H1 (cell line): ENCODE measurements at regions not wholly inside any gene's neighbourhood (a gene's known extent, or its start where the extent isn't known, plus 50 kb on each side); places are given as distances from the start of the nearest gene placed in this dataset.

Experiments
- CTCF ChIA-PET: fragments of 300-600 bp; sonication (Branson Sonifier 250); formaldehyde crosslinking; loops from one replicate; lab custom pipeline; 2021; ENCODE audit not compliant: partially characterized antibody; lab: Charles Lee
- POLR2A ChIA-PET: fragments of 300-600 bp; sonication (Branson Sonifier 250); formaldehyde crosslinking; loops from one replicate; lab custom pipeline; 2021; ENCODE audit warnings: inconsistent platforms; ENCODE audit not compliant: partially characterized antibody; lab: Charles Lee
- DNase-seq, 2 experiments: peaks; one replicate each; pipeline versions ENCODE4 v3.0.0 to v3.0.0-alpha.2; 2010 to 2022; ENCODE audit warnings: low spot score in 2 of 2, low read depth in 1 of 2, mixed read lengths in 1 of 2
- FAIRE-seq: peaks from 2 replicates; lab custom pipeline; 2011; peaks lifted over from hg19 to GRCh38; lab: Jason Lieb, UNC
- H2AFZ ChIP-seq: 2 replicates; pipeline ENCODE4 v1.8.1; 2012; ENCODE audit warnings: low read length, inconsistent platforms
- H2AK5ac ChIP-seq: 2 replicates; pipeline ENCODE4 v1.6.1; 2013; ENCODE audit warnings: low read depth, low read length
- H2BK120ac ChIP-seq: replicated peaks from 2 replicates; pipeline ENCODE3; 2013; ENCODE audit warnings: low read depth, low read length, inconsistent platforms
- H2BK12ac ChIP-seq: 2 replicates; pipeline ENCODE4 v1.6.1; 2013; ENCODE audit warnings: low read depth, low read length
- H2BK15ac ChIP-seq: 2 replicates; pipeline ENCODE4 v1.6.1; 2013; ENCODE audit warnings: low read length
- H2BK20ac ChIP-seq: 2 replicates; pipeline ENCODE4 v1.6.1; 2013; ENCODE audit warnings: low read length
- H2BK5ac ChIP-seq: 2 replicates; pipeline ENCODE4 v1.6.1; 2013; ENCODE audit warnings: low read depth, low read length
- H3K14ac ChIP-seq: 2 replicates; pipeline ENCODE4 v1.6.1; 2013; ENCODE audit warnings: inconsistent platforms; ENCODE audit not compliant: insufficient read length
- H3K18ac ChIP-seq: 2 replicates; pipeline ENCODE4 v1.6.1; 2013; ENCODE audit warnings: low read length; ENCODE audit errors: extremely low read depth
- H3K23ac ChIP-seq: 2 replicates; pipeline ENCODE4 v1.6.1; 2013; ENCODE audit warnings: inconsistent platforms; ENCODE audit not compliant: insufficient read length
- H3K23me2 ChIP-seq: 2 replicates; pipeline ENCODE4 v1.6.1; 2013; ENCODE audit warnings: low read depth, low read length
- H3K27ac ChIP-seq: 2 replicates; pipeline ENCODE4 v1.6.1; 2011; ENCODE audit warnings: low read depth, low read length, inconsistent platforms
- H3K27me3 ChIP-seq, 4 experiments: replicated peaks in 1 of 4; 1 replicate in 1 of 4; 2 replicates in 3 of 4; pipeline versions ENCODE4 v1.6.1 to v1.8.1; 2011 to 2013; ENCODE audit warnings: low read length in 3 of 4, mild to moderate bottlenecking in 3 of 4, inconsistent platforms in 2 of 4, mixed read lengths in 2 of 4, moderate library complexity in 1 of 4; ENCODE audit not compliant: control insufficient read depth in 3 of 4, insufficient read depth in 3 of 4; ENCODE audit errors: extremely low read depth in 1 of 4
- H3K36me3 ChIP-seq, 4 experiments: 2 replicates each; pipeline versions ENCODE4 v1.6.1 to v1.8.1; 2011 to 2013; ENCODE audit warnings: mild to moderate bottlenecking in 4 of 4, low read length in 3 of 4, moderate library complexity in 2 of 4, control low read depth in 1 of 4, inconsistent platforms in 1 of 4; ENCODE audit not compliant: insufficient read depth in 4 of 4, control insufficient read depth in 2 of 4
- H3K4ac ChIP-seq: replicated peaks from 2 replicates; pipeline ENCODE3; 2013; ENCODE audit warnings: low read length, low read depth, mixed read lengths, inconsistent platforms; ENCODE audit not compliant: insufficient read length
- H3K4me1 ChIP-seq, 4 experiments: replicated peaks in 1 of 4; 1 replicate in 1 of 4; 2 replicates in 3 of 4; pipeline versions ENCODE4 v1.6.1 to v1.8.1; 2011 to 2013; ENCODE audit warnings: low read length in 3 of 4, inconsistent platforms in 2 of 4, mixed read lengths in 1 of 4; ENCODE audit not compliant: insufficient read depth in 4 of 4, control insufficient read depth in 3 of 4
- H3K4me2 ChIP-seq, 2 experiments: 2 replicates each; pipeline versions ENCODE4 v1.6.1 to v1.8.1; 2011 to 2013; ENCODE audit warnings: low read depth in 2 of 2, low read length in 2 of 2, control low read depth in 1 of 2, inconsistent platforms in 1 of 2, mild to moderate bottlenecking in 1 of 2; ENCODE audit not compliant: insufficient read depth in 1 of 2
- H3K4me3 ChIP-seq, 4 experiments: fragments of 200-600, 300-600 bp in 1 of 4; sonication (generic), shearing (Covaris generic), sonication (Bioruptor Twin) in 1 of 4; 2 replicates each; pipeline versions ENCODE4 v1.5.1 to v1.8.1; 2011 to 2016; ENCODE audit warnings: low read length in 4 of 4, low read depth in 3 of 4, control low read depth in 2 of 4, inconsistent platforms in 2 of 4, mild to moderate bottlenecking in 2 of 4, mixed read lengths in 1 of 4, moderate library complexity in 1 of 4; ENCODE audit not compliant: insufficient read depth in 2 of 4; ENCODE audit errors: extremely low read depth in 1 of 4
- H3K56ac ChIP-seq: replicated peaks from 2 replicates; pipeline ENCODE3; 2013; ENCODE audit warnings: low read depth, mild to moderate bottlenecking, mixed read lengths, low read length, inconsistent platforms; ENCODE audit not compliant: insufficient read length
- H3K79me1 ChIP-seq: 2 replicates; pipeline ENCODE4 v1.6.1; 2013; ENCODE audit warnings: low read depth, low read length, control low read depth
- H3K79me2 ChIP-seq, 2 experiments: 2 replicates each; pipeline versions ENCODE4 v1.6.1 to v1.8.1; 2012 to 2013; ENCODE audit warnings: low read length in 2 of 2, mild to moderate bottlenecking in 2 of 2, inconsistent platforms in 1 of 2; ENCODE audit not compliant: insufficient read depth in 2 of 2, control insufficient read depth in 1 of 2
- H3K9ac ChIP-seq, 4 experiments: replicated peaks in 1 of 4; 1 replicate in 1 of 4; 2 replicates in 3 of 4; pipeline versions ENCODE4 v1.6.1 to v1.8.1; 2011 to 2013; ENCODE audit warnings: low read depth in 3 of 4, low read length in 3 of 4, control low read depth in 2 of 4, mild to moderate bottlenecking in 2 of 4, moderate library complexity in 2 of 4, inconsistent platforms in 1 of 4; ENCODE audit errors: extremely low read depth in 1 of 4
- H3K9me3 ChIP-seq, 2 experiments: 2 replicates each; pipeline versions ENCODE4 v1.6.1 to v1.8.1; 2012 to 2013; ENCODE audit warnings: mild to moderate bottlenecking in 2 of 2, moderate library complexity in 2 of 2, control low read depth in 1 of 2, inconsistent platforms in 1 of 2, low read depth in 1 of 2, low read length in 1 of 2, mixed read lengths in 1 of 2; ENCODE audit not compliant: insufficient read depth in 2 of 2
- H4K20me1 ChIP-seq, 2 experiments: replicated peaks in 1 of 2; 2 replicates each; pipeline versions ENCODE3 to v1.8.1; 2011 to 2013; ENCODE audit warnings: inconsistent platforms in 2 of 2, low read length in 2 of 2, mild to moderate bottlenecking in 1 of 2; ENCODE audit not compliant: insufficient read depth in 2 of 2, control insufficient read depth in 1 of 2
- H4K5ac ChIP-seq: 2 replicates; pipeline ENCODE4 v1.6.1; 2013; ENCODE audit warnings: low read length, low read depth, mixed read lengths, inconsistent platforms; ENCODE audit not compliant: insufficient read length
- H4K8ac ChIP-seq: 2 replicates; pipeline ENCODE4 v1.8.0; 2013; ENCODE audit warnings: mild to moderate bottlenecking, moderate library complexity, low read length, inconsistent platforms; ENCODE audit not compliant: insufficient read depth; ENCODE audit errors: extremely low read depth
- H4K91ac ChIP-seq: replicated peaks from 2 replicates; pipeline ENCODE3; 2013; ENCODE audit warnings: low read length, mixed read lengths, inconsistent platforms; ENCODE audit not compliant: insufficient read length
- BACH1 ChIP-seq: IDR thresholded peaks from 2 replicates; pipeline ENCODE4 v1.6.1; 2012; ENCODE audit warnings: low read length, improper control_type of control experiment
- BRCA1 ChIP-seq: IDR thresholded peaks from 2 replicates; pipeline ENCODE4 v1.6.1; 2012; ENCODE audit warnings: low read depth, low read length, improper control_type of control experiment
- CHD1 ChIP-seq: IDR thresholded peaks from 2 replicates; pipeline ENCODE4 v1.6.1; 2012; ENCODE audit warnings: low read depth, low read length, improper control_type of control experiment
- GABPA ChIP-seq: IDR thresholded peaks from 2 replicates; pipeline ENCODE4 v1.6.1; 2011; ENCODE audit warnings: mild to moderate bottlenecking, low read length, moderate library complexity, borderline replicate concordance; ENCODE audit not compliant: insufficient read depth
- JUN ChIP-seq: IDR thresholded peaks from 2 replicates; pipeline ENCODE4 v1.6.1; 2011; ENCODE audit warnings: low read depth, mild to moderate bottlenecking, improper control_type of control experiment, low read length
- PHF8 ChIP-seq: fragments of 200-600 bp; sonication (generic); conservative IDR thresholded peaks from 2 replicates; pipeline ENCODE4 v1.7.1; 2012; ENCODE audit warnings: low read depth, mild to moderate bottlenecking, inconsistent platforms, low read length, moderate library complexity
- RAD21 ChIP-seq, 2 experiments: IDR thresholded peaks in 1 of 2; conservative IDR thresholded peaks in 1 of 2; 2 replicates each; pipeline ENCODE4 v1.6.1; 2011; ENCODE audit warnings: low read depth in 2 of 2, low read length in 2 of 2, improper control_type of control experiment in 1 of 2, inconsistent platforms in 1 of 2, mild to moderate bottlenecking in 1 of 2, moderate library complexity in 1 of 2
- RBBP5 ChIP-seq: IDR thresholded peaks from 2 replicates; pipeline ENCODE4 v1.7.1; 2012; ENCODE audit warnings: low read depth, mild to moderate bottlenecking, inconsistent platforms, low read length, moderate library complexity, borderline replicate concordance
- SIRT6 ChIP-seq: IDR thresholded peaks from one replicate; pipeline ENCODE4 v1.7.1; 2012; ENCODE audit warnings: low read length, inconsistent platforms
- TAF7 ChIP-seq: optimal IDR thresholded peaks from 2 replicates; pipeline ENCODE3; 2011; ENCODE audit warnings: low read depth, mild to moderate bottlenecking, inconsistent platforms, low read length, moderate library complexity, borderline replicate concordance
- USF2 ChIP-seq: IDR thresholded peaks from 2 replicates; pipeline ENCODE4 v1.6.1; 2011; ENCODE audit warnings: low read length, improper control_type of control experiment
- WGBS, 2 experiments: shearing (Covaris generic) in 1 of 2; methylation state at CpG; one replicate each; pipeline versions ENCODE4 v1.1.6 to v1.1.7; 2013 to 2015; ENCODE audit warnings: low lambda C conversion rate in 2 of 2, mixed read lengths in 2 of 2, inconsistent platforms in 1 of 2, low coverage in 1 of 2, missing lambda C conversion rate in 1 of 2; ENCODE audit not compliant: insufficient replicate concordance in 2 of 2, insufficient coverage in 1 of 2, insufficient read length in 1 of 2; ENCODE audit errors: extremely low coverage in 1 of 2, missing lambda C conversion rate in 1 of 2; 5-methylcytosine and 5-hydroxymethylcytosine counted together

GRCh38 chr11:120061036-120061760 is 76.7 kb downstream of the TRIM29 start:
- WGBS, 2 experiments: 87% methylated on average over 11 of the region's 12 CpGs; no CpG with 5 or more reads in 1 of the 2 experiments
- Histone ChIP-seq H3K4ac (peak overlapping the region; percentile 30), H2AFZ (no peak overlapping the region), H2AK5ac (no peak overlapping the region), H2BK12ac (peak overlapping the region; percentile 52; the same call in 1 of the 2 replicates), H3K23me2 (no peaks in the 10 kb centered on the region; the same call in 1 of the 2 replicates), H3K4me1 (peaks cover 14 to 37% (median 19%) of the 10 kb centered on the region in 4 experiments), H3K79me2 (no peaks in the 10 kb centered on the region), H2BK15ac (no peak overlapping the region), H3K9ac (no peak overlapping the region), H3K14ac (no peak overlapping the region), H3K27ac (no peak overlapping the region), H3K18ac (peak overlapping the region; percentile 68; the same call in 1 of the 2 replicates), H3K4me3 (no peak overlapping the region), H3K79me1 (no peaks in the 10 kb centered on the region), H4K5ac (no peak overlapping the region), H2BK120ac (no peak overlapping the region), H3K56ac (no peak overlapping the region), H4K20me1 (no peaks in the 10 kb centered on the region), H3K4me2 (no peak overlapping the region), H4K8ac (no peak overlapping the region), H4K91ac (no peak overlapping the region), H3K23ac (no peak overlapping the region), H2BK5ac (no peak overlapping the region), H2BK20ac (peak overlapping the region; percentile 62; the same call in 1 of the 2 replicates), H3K27me3 (no peaks in the 10 kb centered on the region; a peak in 2 of 7 replicates), H3K36me3 (no peaks in the 10 kb centered on the region), H3K9me3 (no peaks in the 10 kb centered on the region)
- FAIRE-seq (no peak), DNase-seq (peak in 1 of 2 experiments; percentile 43)
- ChIA-PET CTCF (interaction anchor here (0.6 to 2.0 kb wide), 16 partner anchors 10 to 510 kb away, joined by 3 to 9 read pairs (median 3); no protein-coding TSS in a partner anchor), POLR2A (no interaction called here)
- no peak for TF ChIP-seq TAF7
- no peak for TF ChIP-seq SIRT6
- no peak for TF ChIP-seq CHD1
- no peak for TF ChIP-seq RBBP5
- TF ChIP-seq BACH1: no peak
- no peak for TF ChIP-seq PHF8
- no peak for TF ChIP-seq BRCA1
- TF ChIP-seq JUN: no peak
- TF ChIP-seq RAD21 (IDR thresholded peaks at IDR 0.05 in 1 of 2, conservative IDR thresholded peaks at IDR 0.05 in 1 of 2; ENCODE audit: low read depth in 2 of 2, low read length in 2 of 2): no peak
- TF ChIP-seq GABPA: no peak
- no peak for TF ChIP-seq USF2
